GM23248 (cell line): ENCODE measurements at regions not wholly inside any gene's neighbourhood (a gene's known extent, or its start where the extent isn't known, plus 50 kb on each side); places are given as distances from the start of the nearest gene placed in this dataset.

ENCODE experiments used
- EZH2 ChIP-seq: fragments of 200-600 bp; sonication (generic); IDR thresholded peaks from 2 replicates; pipeline ENCODE4 v1.6.1; 2018; ENCODE audit warnings: antibody characterized with exemption, mild to moderate bottlenecking; ENCODE audit not compliant: insufficient read depth, poor library complexity, severe bottlenecking
- EZH2phosphoT487 ChIP-seq: fragments of 200-600 bp; sonication (generic); IDR thresholded peaks from 2 replicates; pipeline ENCODE4 v1.6.1; 2018; ENCODE audit warnings: antibody characterized with exemption, moderate library complexity, mild to moderate bottlenecking, low read depth; ENCODE audit not compliant: insufficient read depth

- no peak for TF ChIP-seq EZH2phosphoT487
- no peak for TF ChIP-seq EZH2
Observed at GRCh38 chr14:40911141-40911540, 695.5 kb upstream of the LRFN5 start.
